Psoas muscle (tissue), 7 donors: ENCODE measurements at regions not wholly inside any gene's neighbourhood (a gene's known extent, or its start where the extent isn't known, plus 50 kb on each side); places are given as distances from the start of the nearest gene placed in this dataset.
"Not testable (repeated sequence)": the region's sequence is repeated elsewhere in the genome, so short reads cannot be mapped to it uniquely, and the experiment has no call there.

ENCODE experiments used
- ATAC-seq, 4 donors: fragments of 200-7000 bp; cut with Tn5 transposase; one replicate each; pipeline ENCODE4 v1.9.1; 2020; ENCODE audit warnings: moderate library complexity in 3 of 4, mild to moderate bottlenecking in 2 of 4
- DNase-seq, 2 donors: peaks; one replicate each; pipeline ENCODE4 v3.0.0-alpha.2; 2020
- H3K27ac ChIP-seq: fragments of 200-600 bp; one replicate; pipeline ENCODE4 v1.8.0; 2022
- H3K27me3 ChIP-seq, 3 donors: fragments of 200-600 bp in 1 of 3; one replicate each; pipeline versions ENCODE4 v1.6.1 to v1.8.0; 2013 to 2022; ENCODE audit warnings: low read length in 2 of 3, mild to moderate bottlenecking in 2 of 3, moderate library complexity in 1 of 3; ENCODE audit not compliant: insufficient read depth in 3 of 3
- H3K36me3 ChIP-seq, 2 donors: fragments of 200-600 bp in 1 of 2; one replicate each; pipeline versions ENCODE4 v1.6.1 to v1.8.0; 2013 to 2022; ENCODE audit warnings: low read depth in 1 of 2, mild to moderate bottlenecking in 1 of 2, moderate library complexity in 1 of 2; ENCODE audit not compliant: insufficient read depth in 1 of 2
- H3K4me1 ChIP-seq: fragments of 200-600 bp; one replicate; pipeline ENCODE4 v1.8.0; 2022
- H3K4me3 ChIP-seq: fragments of 200-600 bp; one replicate; pipeline ENCODE4 v1.8.0; 2022; ENCODE audit warnings: mild to moderate bottlenecking
- H3K9me3 ChIP-seq: fragments of 200-600 bp; one replicate; pipeline ENCODE4 v1.8.0; 2022
- CTCF ChIP-seq: fragments of 200-600 bp; IDR thresholded peaks from one replicate; pipeline ENCODE4 v1.8.0; 2022; ENCODE audit warnings: antibody characterized with exemption
- WGBS, 3 donors: extraction: QIAGEN DNeasy Blood & Tissue Kit; methylation state at CpG; one replicate each; pipeline versions ENCODE4 v1.1.6 to v1.1.7; 2013; 5-methylcytosine and 5-hydroxymethylcytosine counted together
- intact Hi-C, 2 donors: fragments of 100-400 bp; cut with DNase I; formaldehyde crosslinking; loops; one replicate each; pipeline versions ENCODE4 v1.11.0 to v1.14.2; 2022
- donor health status: healthy with polysubstance abuse.
- donor health status: DM: no; HTN: no; CAD: no; lungs with moderate emphysema.
- donor health status: Bipolar disorder and iron deficiency.
- donor health status: healthy.
- donor health status: DM: yes; HTN: yes; CAD: no.
- donor health status: DM: no; HTN: no; CAD: no.
- donor health status: DM: yes; HTN: yes; CAD: no.

DNA sequence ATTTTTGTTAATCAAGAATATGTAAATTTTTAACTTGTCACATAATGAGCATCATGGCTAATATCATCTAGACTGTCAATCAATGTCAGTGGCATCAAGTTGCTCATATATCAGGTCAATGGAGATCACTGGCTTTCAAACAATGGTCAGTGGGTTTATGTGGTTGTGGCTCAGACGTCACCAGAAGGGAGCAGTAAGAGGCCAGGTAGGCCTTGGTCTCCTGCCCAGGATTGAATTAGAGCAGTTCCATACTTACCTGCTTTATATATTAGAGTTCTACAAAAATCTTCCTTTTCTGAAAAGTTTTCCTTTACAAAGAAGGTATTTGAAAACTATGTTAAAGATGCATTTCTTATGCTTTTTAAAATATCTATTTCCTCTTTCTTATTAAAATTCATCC, 206.3 kb upstream of the B3GALT2 start:
- 70 to 97% (median 73%) methylated on average over 1 of the region's 1 CpG for WGBS, 3 donors
- no peak for TF ChIP-seq CTCF
- Histone ChIP-seq H3K27ac (no peak overlapping the region), H3K4me3 (no peak overlapping the region), H3K9me3 (no peaks in the 10 kb centered on the region), H3K36me3 (no peaks in the 10 kb centered on the region), H3K4me1 (no peaks in the 10 kb centered on the region), H3K27me3 (no peaks in the 10 kb centered on the region)
- intact Hi-C loops = no loop called here
- no peak for DNase-seq
- no peak for ATAC-seq

- 91 to 96% (median 94%) methylated on average over 5 of the region's 5 CpGs for WGBS, 3 donors
- DNase-seq (no peak), ATAC-seq (no peak)
- TF ChIP-seq CTCF = no peak
- no peaks in the 10 kb centered on the region for H3K9me3 ChIP-seq
- intact Hi-C loops = no loop called here
- no peaks in the 10 kb centered on the region for H3K27me3 ChIP-seq
- H3K36me3 ChIP-seq = no peaks in the 10 kb centered on the region
- no peaks in the 10 kb centered on the region for H3K4me1 ChIP-seq
- H3K4me3 ChIP-seq = no peak overlapping the region
- no peak overlapping the region for H3K27ac ChIP-seq
Observed at GRCh38 chr1:193388683-193389082, 202.3 kb upstream of the B3GALT2 start.

DNA sequence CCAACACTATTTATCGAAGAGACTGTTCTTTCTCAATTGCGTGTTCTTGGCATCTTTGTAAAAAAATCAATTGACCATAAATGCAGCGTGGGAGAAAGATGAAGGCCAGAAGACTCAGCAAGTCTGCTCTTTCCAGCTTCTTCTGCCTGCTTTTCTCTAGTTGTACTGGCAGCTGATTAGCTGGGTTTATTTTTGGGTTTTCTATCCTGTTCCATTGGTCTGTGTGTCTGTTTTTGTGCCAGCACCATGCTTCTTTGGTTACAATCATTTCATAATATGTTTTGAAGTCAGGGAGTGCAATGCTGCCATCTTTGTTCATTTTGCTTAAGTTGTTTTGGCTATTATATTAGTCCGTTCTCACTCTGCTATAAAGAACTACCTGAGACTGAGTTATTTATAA, 201.8 kb upstream of the B3GALT2 start:
- no peak overlapping the region for H3K4me3 ChIP-seq
- no peaks in the 10 kb centered on the region for H3K36me3 ChIP-seq
- H3K9me3 ChIP-seq = no peaks in the 10 kb centered on the region
- no peak overlapping the region for H3K27ac ChIP-seq
- no peaks in the 10 kb centered on the region for H3K4me1 ChIP-seq
- intact Hi-C loops = no loop called here
- no peak for ATAC-seq
- 76 to 88% (median 85%) methylated on average over 4 of the region's 4 CpGs for WGBS, 3 donors
- H3K27me3 ChIP-seq = no peaks in the 10 kb centered on the region
- no peak for TF ChIP-seq CTCF
- DNase-seq = no peak

- no peak overlapping the region for H3K4me3 ChIP-seq
- no peaks in the 10 kb centered on the region for H3K27me3 ChIP-seq
- H3K4me1 ChIP-seq = no peaks in the 10 kb centered on the region
- H3K36me3 ChIP-seq = no peaks in the 10 kb centered on the region
- intact Hi-C loops = no loop called here
- TF ChIP-seq CTCF = no peak
- ATAC-seq (no peak), DNase-seq (no peak)
- H3K27ac ChIP-seq = no peak overlapping the region
- no peaks in the 10 kb centered on the region for H3K9me3 ChIP-seq
Observed at GRCh38 chr1:193387406-193387805, 201.0 kb upstream of the B3GALT2 start.

DNA sequence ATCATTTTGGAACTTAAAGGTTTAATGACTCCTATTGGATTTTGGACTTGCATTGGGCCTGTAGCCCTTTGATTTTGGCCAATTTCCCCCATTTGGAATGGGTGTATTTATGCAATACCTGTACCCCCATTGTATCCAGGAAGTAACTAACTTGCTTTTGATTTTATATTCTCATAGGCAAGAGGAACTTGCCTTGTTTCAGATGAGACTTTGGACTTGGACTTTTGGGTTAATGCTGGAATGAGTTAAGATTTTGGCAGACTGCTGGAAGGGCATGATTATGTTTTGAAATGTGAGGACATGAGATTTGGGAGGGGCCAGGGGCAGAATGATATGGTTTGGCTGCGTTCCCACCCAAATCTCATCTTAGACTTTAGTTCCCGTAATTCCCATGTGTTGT, 192.0 kb upstream of the B3GALT2 start:
- DNase-seq, intact Hi-C loops, H3K27me3 ChIP-seq, ATAC-seq, H3K36me3 ChIP-seq, H3K9me3 ChIP-seq, H3K4me1 ChIP-seq, H3K4me3 ChIP-seq, H3K27ac ChIP-seq: not testable (repeated sequence)
- 77 to 81% (median 80%) methylated on average over 2 of the region's 2 CpGs for WGBS, 3 donors
